MCF 10A (cell line): ENCODE measurements at regions not wholly inside any gene's neighbourhood (a gene's known extent, or its start where the extent isn't known, plus 50 kb on each side); places are given as distances from the start of the nearest gene placed in this dataset.
A peak's percentile ranks its signal among the peaks of the same experiment; 100 is the strongest.

ENCODE experiments used
- BruUV-seq: library from RNA; stranded (reverse); fragments of 400-500 nt; replicated peaks from 2 replicates; lab custom pipeline; 2021; lab: Mats Ljungman, UMichigan
- CTCF ChIA-PET: fragments of 300-600 bp; sonication (Branson Sonifier 250); formaldehyde crosslinking; extraction: SDS; loops from one replicate; lab custom pipeline; 2021; ENCODE audit warnings: antibody characterized with exemption, inconsistent platforms; lab: Yijun Ruan, JAX
- POLR2A ChIA-PET: fragments of 300-600, 350-650 bp; sonication (Branson Sonifier 250); formaldehyde crosslinking; extraction: SDS; loops from one replicate; lab custom pipeline; 2020; ENCODE audit warnings: antibody characterized with exemption, inconsistent platforms; lab: Yijun Ruan, JAX
- DNase-seq: peaks from one replicate; pipeline ENCODE4 v3.0.0-alpha.2; 2018; ENCODE audit not compliant: unreplicated experiment
- H3K27ac Mint-ChIP-seq: one replicate; pipeline ENCODE4 v1.8.0; 2022; ENCODE audit warnings: mild to moderate bottlenecking, low read depth, mixed read lengths; ENCODE audit not compliant: unreplicated experiment
- H3K27me3 Mint-ChIP-seq: one replicate; pipeline ENCODE4 v1.8.0; 2022; ENCODE audit warnings: mixed read lengths; ENCODE audit not compliant: insufficient read depth, unreplicated experiment
- H3K36me3 Mint-ChIP-seq: one replicate; pipeline ENCODE4 v1.8.0; 2022; ENCODE audit warnings: mild to moderate bottlenecking, moderate library complexity, mixed read lengths; ENCODE audit not compliant: insufficient read depth, unreplicated experiment
- H3K4me1 Mint-ChIP-seq: one replicate; pipeline ENCODE4 v1.8.0; 2022; ENCODE audit warnings: mixed read lengths; ENCODE audit not compliant: insufficient read depth, unreplicated experiment
- H3K4me3 Mint-ChIP-seq: one replicate; pipeline ENCODE4 v1.8.0; 2022; ENCODE audit warnings: mild to moderate bottlenecking, moderate library complexity, mixed read lengths; ENCODE audit not compliant: unreplicated experiment
- H3K9me3 Mint-ChIP-seq: one replicate; pipeline ENCODE4 v1.8.0; 2022; ENCODE audit warnings: mixed read lengths; ENCODE audit not compliant: unreplicated experiment
- CTCF ChIP-seq: fragments of 200-600 bp; IDR thresholded peaks from one replicate; pipeline ENCODE4 v1.8.0; 2022; ENCODE audit warnings: antibody characterized with exemption, mild to moderate bottlenecking; ENCODE audit not compliant: unreplicated experiment
- intact Hi-C: fragments of 100-400 bp; cut with micrococcal nuclease; formaldehyde crosslinking; loops from 2 replicates; pipeline ENCODE4 v1.14.1; 2022

- Mint-ChIP-seq H3K27me3 (no peaks in the 10 kb centered on the region), H3K9me3 (no peaks in the 10 kb centered on the region), H3K4me1 (peaks cover 28% of the 10 kb centered on the region), H3K4me3 (no peak overlapping the region), H3K27ac (peak overlapping the region; percentile 79), H3K36me3 (no peaks in the 10 kb centered on the region)
- intact Hi-C loops: loop anchor here (1.0 kb wide), 4 partner anchors 9 to 37 kb away; no protein-coding TSS in a partner anchor
- ChIA-PET CTCF (interaction anchor here (0.6 to 6.9 kb wide), 21 partner anchors 8 to 1376 kb away, joined by 3 to 85 read pairs (median 10); no protein-coding TSS in a partner anchor), POLR2A (interaction anchor here (0.6 to 9.1 kb wide), 11 partner anchors 12 to 1645 kb away, joined by 3 to 726 read pairs (median 4); partner anchors contain the start of genes CD46 and IRF6)
- no peak for DNase-seq
- no TSS peak for BruUV-seq
- no peak for TF ChIP-seq CTCF
Observed at GRCh38 chr1:209397910-209398309, 185.6 kb upstream of the CAMK1G start.

- peak overlapping the region; percentile 29 for H3K4me3 Mint-ChIP-seq
- peak; percentile 100 for DNase-seq
- H3K4me1 Mint-ChIP-seq: peaks cover 28% of the 10 kb centered on the region
- no peaks in the 10 kb centered on the region for H3K36me3 Mint-ChIP-seq
- peak overlapping the region; percentile 79 for H3K27ac Mint-ChIP-seq
- ChIA-PET POLR2A (interaction anchor here (0.6 to 9.1 kb wide), 21 partner anchors 13 to 1646 kb away, joined by 3 to 726 read pairs (median 4); partner anchors contain the start of genes CD46 and IRF6), CTCF (interaction anchor here (0.6 to 6.9 kb wide), 20 partner anchors 9 to 361 kb away, joined by 3 to 85 read pairs (median 10); no protein-coding TSS in a partner anchor)
- intact Hi-C loops: loop anchor here (1.0 kb wide), 4 partner anchors 9 to 37 kb away; no protein-coding TSS in a partner anchor
- H3K27me3 Mint-ChIP-seq: no peaks in the 10 kb centered on the region
- H3K9me3 Mint-ChIP-seq: no peaks in the 10 kb centered on the region
- TF ChIP-seq CTCF: no peak
- TSS peak; percentile 75 for BruUV-seq
Observed at GRCh38 chr1:209398313-209398991, 185.1 kb upstream of the CAMK1G start.

- intact Hi-C loops: loop anchor here (10.0 kb wide), 1 partner anchor 255 kb away; the partner anchor contains the start of gene LAMB3
- Mint-ChIP-seq H3K4me1 (peaks cover 28% of the 10 kb centered on the region), H3K4me3 (no peak overlapping the region), H3K27ac (peak overlapping the region; percentile 79), H3K9me3 (no peaks in the 10 kb centered on the region), H3K27me3 (no peaks in the 10 kb centered on the region), H3K36me3 (no peaks in the 10 kb centered on the region)
- DNase-seq: no peak
- no TSS peak for BruUV-seq
- ChIA-PET POLR2A (interaction anchor here (1.0 to 9.1 kb wide), 9 partner anchors 14 to 167 kb away, joined by 4 to 726 read pairs (median 24); no protein-coding TSS in a partner anchor), CTCF (interaction anchor here (0.7 to 6.9 kb wide), 13 partner anchors 10 to 192 kb away, joined by 3 to 85 read pairs (median 17); no protein-coding TSS in a partner anchor)
- TF ChIP-seq CTCF: no peak
Observed at GRCh38 chr1:209399800-209400199, 183.7 kb upstream of the CAMK1G start.
